ENCODE measurements at regions not wholly inside any gene's neighbourhood (a gene's known extent, or its start where the extent isn't known, plus 50 kb on each side); places are given as distances from the start of the nearest gene placed in this dataset.

DNA sequence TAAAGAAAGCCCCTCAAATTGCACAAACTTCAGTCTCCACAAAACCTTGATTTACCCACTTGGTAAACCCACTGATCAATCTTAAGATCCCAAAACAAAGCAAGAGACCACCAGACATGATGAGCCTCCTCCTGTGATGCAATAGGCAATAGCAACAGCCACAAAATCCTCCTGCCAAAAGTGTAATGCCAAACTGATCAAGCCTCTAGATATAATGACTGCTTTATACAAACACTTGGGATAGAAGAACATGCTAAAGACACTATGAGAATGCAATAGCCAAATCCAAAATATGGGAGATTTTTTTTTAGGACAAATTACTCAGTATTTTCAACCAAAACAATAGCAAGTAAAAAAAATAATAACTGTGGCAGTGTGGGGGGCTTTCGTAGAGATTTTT lies 64.9 kb upstream of the PTGFRN start:
- no peak overlapping the region for H2AFZ ChIP-seq (ENCODE audit: insufficient read depth, low read depth, low read length, poor library complexity, severe bottlenecking)
- Mint-ChIP-seq H3K9me3 (peaks cover 0 to 3% (median 0%) of the 10 kb centered on the region in 7 donors), H3K27ac (no peak overlapping the region), H3K4me3 (no peak overlapping the region), H3K4me1 (peaks cover 17% of the 10 kb centered on the region), H3K36me3 (no peaks in the 10 kb centered on the region), H3K27me3 (ENCODE audit: low read depth in 3 of 3) (peaks cover 0 to 3% (median under 1%) of the 10 kb centered on the region in 3 donors)
- no peaks in the 10 kb centered on the region for H3K27me3 ChIP-seq (ENCODE audit: control insufficient read depth in 2 of 2, insufficient read depth in 2 of 2, low read length in 2 of 2)
- DNase-seq = no peak
- H3K9ac ChIP-seq (ENCODE audit: insufficient read depth, low read length, poor library complexity, severe bottlenecking) = no peak overlapping the region
- H3K4me3 ChIP-seq (replicated peaks in 1 of 3; ENCODE audit: low read depth in 2 of 3, low read length in 3 of 3) = no peak overlapping the region
- no peak overlapping the region for H3K27ac ChIP-seq (ENCODE audit: low read depth in 1 of 2, low read length in 2 of 2)
- H3K36me3 ChIP-seq (replicated peaks in 1 of 2; ENCODE audit: control insufficient read depth in 1 of 2, insufficient read depth in 2 of 2, low read length in 2 of 2) = no peaks in the 10 kb centered on the region
- WGBS (ENCODE audit: insufficient coverage) = no CpG with 5 or more reads among the region's 1 CpG
- H4K20me1 ChIP-seq (ENCODE audit: insufficient read depth, low read length) = no peaks in the 10 kb centered on the region
- TF ChIP-seq, protein P1, sequence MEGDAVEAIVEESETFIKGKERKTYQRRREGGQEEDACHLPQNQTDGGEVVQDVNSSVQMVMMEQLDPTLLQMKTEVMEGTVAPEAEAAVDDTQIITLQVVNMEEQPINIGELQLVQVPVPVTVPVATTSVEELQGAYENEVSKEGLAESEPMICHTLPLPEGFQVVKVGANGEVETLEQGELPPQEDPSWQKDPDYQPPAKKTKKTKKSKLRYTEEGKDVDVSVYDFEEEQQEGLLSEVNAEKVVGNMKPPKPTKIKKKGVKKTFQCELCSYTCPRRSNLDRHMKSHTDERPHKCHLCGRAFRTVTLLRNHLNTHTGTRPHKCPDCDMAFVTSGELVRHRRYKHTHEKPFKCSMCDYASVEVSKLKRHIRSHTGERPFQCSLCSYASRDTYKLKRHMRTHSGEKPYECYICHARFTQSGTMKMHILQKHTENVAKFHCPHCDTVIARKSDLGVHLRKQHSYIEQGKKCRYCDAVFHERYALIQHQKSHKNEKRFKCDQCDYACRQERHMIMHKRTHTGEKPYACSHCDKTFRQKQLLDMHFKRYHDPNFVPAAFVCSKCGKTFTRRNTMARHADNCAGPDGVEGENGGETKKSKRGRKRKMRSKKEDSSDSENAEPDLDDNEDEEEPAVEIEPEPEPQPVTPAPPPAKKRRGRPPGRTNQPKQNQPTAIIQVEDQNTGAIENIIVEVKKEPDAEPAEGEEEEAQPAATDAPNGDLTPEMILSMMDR (IDR thresholded peaks at IDR 0.05) = no peak
- H3K79me2 ChIP-seq (ENCODE audit: insufficient read depth, low read length) = no peaks in the 10 kb centered on the region
- H3K4me1 ChIP-seq (ENCODE audit: control insufficient read depth in 1 of 2, insufficient read depth in 2 of 2, low read length in 2 of 2) = peaks cover 6 to 10% of the 10 kb centered on the region in 2 donors
- intact Hi-C loops (cut with micrococcal nuclease) = no loop called here
- no peaks in the 10 kb centered on the region for H3K9me3 ChIP-seq (replicated peaks in 1 of 2; ENCODE audit: control insufficient read depth in 1 of 2, insufficient read depth in 1 of 2, low read length in 2 of 2)
- no peak overlapping the region for H3K4me2 ChIP-seq (replicated peaks; ENCODE audit: extremely low read depth, low read length, poor library complexity, severe bottlenecking)

DNA sequence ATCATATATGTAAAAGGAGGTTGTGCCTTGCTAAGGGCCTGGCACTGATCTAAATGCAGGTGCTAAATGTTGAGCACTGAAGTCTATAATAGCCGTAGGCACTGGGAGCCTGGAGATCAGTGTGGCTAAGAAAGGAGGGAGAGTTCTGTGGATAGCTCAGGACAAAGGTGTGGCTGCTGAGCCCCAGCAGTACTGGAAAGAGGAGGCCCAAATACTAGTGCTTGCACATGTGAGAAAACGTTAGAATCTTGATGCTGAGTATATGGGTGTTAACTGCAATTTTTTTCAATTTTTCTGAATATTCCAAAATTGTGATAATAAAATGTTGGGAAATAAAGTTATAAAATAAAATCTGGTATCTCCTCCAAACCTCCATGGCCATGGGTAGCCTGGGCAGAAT lies 62.5 kb upstream of the PTGFRN start:
- peak overlapping the region in 3 of 7 donors; percentile 30 to 54 (median 42) for H3K27ac Mint-ChIP-seq
- H3K4me3 Mint-ChIP-seq = no peak overlapping the region
- Histone ChIP-seq H3K27me3 (ENCODE audit: control insufficient read depth in 2 of 2, insufficient read depth in 2 of 2, low read length in 2 of 2) (no peaks in the 10 kb centered on the region), H3K4me1 (ENCODE audit: control insufficient read depth in 1 of 2, insufficient read depth in 2 of 2, low read length in 2 of 2) (peaks cover 6 to 10% of the 10 kb centered on the region in 2 donors), H3K36me3 (replicated peaks in 1 of 2; ENCODE audit: control insufficient read depth in 1 of 2, insufficient read depth in 2 of 2, low read length in 2 of 2) (no peaks in the 10 kb centered on the region), H3K9ac (ENCODE audit: insufficient read depth, low read length, poor library complexity, severe bottlenecking) (no peak overlapping the region), H3K79me2 (ENCODE audit: insufficient read depth, low read length) (no peaks in the 10 kb centered on the region), H4K20me1 (ENCODE audit: insufficient read depth, low read length) (no peaks in the 10 kb centered on the region), H3K4me3 (replicated peaks in 1 of 3; ENCODE audit: low read depth in 2 of 3, low read length in 3 of 3) (no peak overlapping the region), H3K9me3 (replicated peaks in 1 of 2; ENCODE audit: control insufficient read depth in 1 of 2, insufficient read depth in 1 of 2, low read length in 2 of 2) (no peaks in the 10 kb centered on the region), H3K27ac (ENCODE audit: low read depth in 1 of 2, low read length in 2 of 2) (no peak overlapping the region), H2AFZ (ENCODE audit: insufficient read depth, low read depth, low read length, poor library complexity, severe bottlenecking) (no peak overlapping the region), H3K4me2 (replicated peaks; ENCODE audit: extremely low read depth, low read length, poor library complexity, severe bottlenecking) (no peak overlapping the region)
- H3K9me3 Mint-ChIP-seq = peaks cover 0 to 3% (median 0%) of the 10 kb centered on the region in 7 donors
- TF ChIP-seq, protein P1 (IDR thresholded peaks at IDR 0.05) = no peak
- peaks cover 0 to 3% (median 2%) of the 10 kb centered on the region in 3 donors for H3K27me3 Mint-ChIP-seq (ENCODE audit: low read depth in 3 of 3)
- DNase-seq = no peak
- 100% methylated on average over 1 of the region's 2 CpGs for WGBS (ENCODE audit: insufficient coverage)
- H3K4me1 Mint-ChIP-seq = peaks cover 17% of the 10 kb centered on the region
- H3K36me3 Mint-ChIP-seq = no peaks in the 10 kb centered on the region
- intact Hi-C loops (cut with micrococcal nuclease) = no loop called here

All from CD14-positive monocyte (primary cell).